Choroid plexus epithelial cell (primary cell): ENCODE measurements at regions not wholly inside any gene's neighbourhood (a gene's known extent, or its start where the extent isn't known, plus 50 kb on each side); places are given as distances from the start of the nearest gene placed in this dataset.

Experiments
- DNase-seq: peaks from one replicate; pipeline ENCODE4 v3.0.0-alpha.2; 2010; ENCODE audit warnings: low read depth
- H3K4me3 ChIP-seq: 2 replicates; pipeline ENCODE4 v1.5.1; 2011; ENCODE audit warnings: low read depth, mild to moderate bottlenecking, control low read depth, low read length, moderate library complexity
- TF ChIP-seq, protein P1 (sequence below): conservative IDR thresholded peaks from 2 replicates; pipeline ENCODE4 v1.5.1; 2011; ENCODE audit warnings: low read depth, mild to moderate bottlenecking, control low read depth, inconsistent platforms, low read length, moderate library complexity

DNA sequence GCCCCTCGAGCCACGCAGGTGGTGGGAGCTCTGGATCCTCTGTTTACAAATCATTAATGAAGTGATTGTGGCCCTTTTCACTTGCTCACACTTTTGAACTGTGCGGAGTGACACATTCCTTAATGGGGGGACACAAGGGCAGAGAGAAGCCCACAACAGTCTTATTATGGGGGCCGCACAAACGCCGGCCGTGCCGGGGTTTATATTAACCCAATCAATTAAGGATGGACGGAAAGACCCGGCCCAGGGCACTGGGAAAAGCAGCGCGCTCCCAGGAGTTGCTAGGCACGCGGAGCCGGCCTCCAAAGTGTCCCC lies 634.8 kb downstream of the IRX1 start:
- no peak for DNase-seq
- H3K4me3 ChIP-seq = no peak overlapping the region
- TF ChIP-seq, protein P1, sequence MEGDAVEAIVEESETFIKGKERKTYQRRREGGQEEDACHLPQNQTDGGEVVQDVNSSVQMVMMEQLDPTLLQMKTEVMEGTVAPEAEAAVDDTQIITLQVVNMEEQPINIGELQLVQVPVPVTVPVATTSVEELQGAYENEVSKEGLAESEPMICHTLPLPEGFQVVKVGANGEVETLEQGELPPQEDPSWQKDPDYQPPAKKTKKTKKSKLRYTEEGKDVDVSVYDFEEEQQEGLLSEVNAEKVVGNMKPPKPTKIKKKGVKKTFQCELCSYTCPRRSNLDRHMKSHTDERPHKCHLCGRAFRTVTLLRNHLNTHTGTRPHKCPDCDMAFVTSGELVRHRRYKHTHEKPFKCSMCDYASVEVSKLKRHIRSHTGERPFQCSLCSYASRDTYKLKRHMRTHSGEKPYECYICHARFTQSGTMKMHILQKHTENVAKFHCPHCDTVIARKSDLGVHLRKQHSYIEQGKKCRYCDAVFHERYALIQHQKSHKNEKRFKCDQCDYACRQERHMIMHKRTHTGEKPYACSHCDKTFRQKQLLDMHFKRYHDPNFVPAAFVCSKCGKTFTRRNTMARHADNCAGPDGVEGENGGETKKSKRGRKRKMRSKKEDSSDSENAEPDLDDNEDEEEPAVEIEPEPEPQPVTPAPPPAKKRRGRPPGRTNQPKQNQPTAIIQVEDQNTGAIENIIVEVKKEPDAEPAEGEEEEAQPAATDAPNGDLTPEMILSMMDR = no peak

DNA sequence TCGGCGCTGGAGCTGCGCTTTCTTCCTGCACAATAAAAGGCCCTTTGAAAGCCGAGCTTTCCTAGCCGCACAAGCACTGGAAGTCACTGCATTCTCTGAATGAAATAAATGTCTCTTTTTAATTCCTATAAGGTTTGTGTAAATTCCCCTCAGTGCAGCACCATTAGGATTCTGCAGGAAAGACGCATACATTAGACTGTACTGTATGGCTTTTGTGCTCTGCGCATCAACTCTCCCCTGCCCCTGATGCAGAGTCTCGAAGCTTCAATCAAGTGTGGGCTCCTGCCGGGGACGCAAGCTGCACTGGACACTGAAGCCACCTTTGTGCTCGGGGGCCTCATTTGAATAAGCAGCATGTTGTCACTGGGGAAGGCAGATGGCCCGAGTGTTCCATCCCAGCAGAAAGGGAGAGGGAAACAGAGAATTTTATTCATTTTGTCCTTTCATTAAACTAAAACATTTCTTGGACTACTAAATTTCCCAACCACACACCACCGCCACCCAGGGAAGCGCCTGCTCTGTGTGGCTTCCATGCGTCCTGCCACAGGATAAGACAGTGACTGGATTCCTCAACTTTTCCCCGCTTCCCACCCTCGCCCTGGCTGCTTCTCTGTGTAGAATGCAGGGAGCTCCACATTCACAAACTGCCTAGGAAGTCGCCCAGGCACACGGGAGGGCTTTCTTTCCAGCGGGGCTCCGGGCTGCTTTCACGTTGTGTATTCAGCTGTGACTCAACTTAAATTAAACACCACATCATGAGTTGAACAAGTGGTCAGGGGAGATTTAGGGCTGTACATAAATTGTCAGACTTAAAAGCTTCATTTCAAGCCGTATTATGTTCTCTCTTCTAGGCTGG lies 635.4 kb downstream of the IRX1 start:
- TF ChIP-seq, protein P1 = no peak
- DNase-seq = no peak
- no peak overlapping the region for H3K4me3 ChIP-seq

DNA sequence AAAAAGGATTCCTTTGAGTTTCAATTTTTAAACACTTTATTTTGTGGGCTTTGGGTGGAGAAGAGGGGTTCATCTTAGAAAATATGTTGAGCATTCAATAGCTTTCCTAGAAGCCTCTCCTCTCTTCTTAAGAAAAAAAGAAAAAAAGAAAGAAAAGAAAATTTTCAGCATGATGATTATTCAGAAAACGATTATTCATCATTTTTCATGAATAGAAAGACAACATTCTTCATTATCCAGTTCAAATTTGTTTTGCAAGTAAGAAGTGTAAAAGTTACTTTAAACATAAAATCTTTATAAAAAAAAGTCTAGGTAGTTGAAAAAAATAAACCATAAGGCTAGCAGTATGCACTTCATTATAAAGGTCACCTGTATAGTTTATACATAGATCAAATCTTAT lies 636.5 kb downstream of the IRX1 start:
- TF ChIP-seq, protein P1 = no peak
- no peak overlapping the region for H3K4me3 ChIP-seq
- no peak for DNase-seq

DNA sequence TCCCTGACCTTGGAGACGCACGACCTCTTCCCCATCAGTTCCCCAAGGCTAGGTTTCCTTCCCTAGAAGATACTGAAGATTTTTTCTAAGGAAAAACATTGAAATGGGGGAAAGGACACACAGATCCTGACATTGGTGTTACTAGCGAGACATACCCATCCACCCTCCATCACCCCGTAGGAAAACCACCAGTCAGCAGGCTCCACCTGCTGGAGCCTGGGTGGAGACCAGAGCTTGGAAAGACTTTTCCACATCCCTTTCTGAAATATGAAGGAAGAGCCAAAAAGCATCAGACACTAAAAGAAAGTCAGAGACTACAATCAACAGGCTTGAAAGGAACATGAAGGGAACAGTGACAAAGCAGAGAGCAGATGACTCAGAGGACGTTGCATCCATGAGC lies 638.0 kb downstream of the IRX1 start:
- H3K4me3 ChIP-seq = no peak overlapping the region
- no peak for DNase-seq
- TF ChIP-seq, protein P1 = no peak

DNA sequence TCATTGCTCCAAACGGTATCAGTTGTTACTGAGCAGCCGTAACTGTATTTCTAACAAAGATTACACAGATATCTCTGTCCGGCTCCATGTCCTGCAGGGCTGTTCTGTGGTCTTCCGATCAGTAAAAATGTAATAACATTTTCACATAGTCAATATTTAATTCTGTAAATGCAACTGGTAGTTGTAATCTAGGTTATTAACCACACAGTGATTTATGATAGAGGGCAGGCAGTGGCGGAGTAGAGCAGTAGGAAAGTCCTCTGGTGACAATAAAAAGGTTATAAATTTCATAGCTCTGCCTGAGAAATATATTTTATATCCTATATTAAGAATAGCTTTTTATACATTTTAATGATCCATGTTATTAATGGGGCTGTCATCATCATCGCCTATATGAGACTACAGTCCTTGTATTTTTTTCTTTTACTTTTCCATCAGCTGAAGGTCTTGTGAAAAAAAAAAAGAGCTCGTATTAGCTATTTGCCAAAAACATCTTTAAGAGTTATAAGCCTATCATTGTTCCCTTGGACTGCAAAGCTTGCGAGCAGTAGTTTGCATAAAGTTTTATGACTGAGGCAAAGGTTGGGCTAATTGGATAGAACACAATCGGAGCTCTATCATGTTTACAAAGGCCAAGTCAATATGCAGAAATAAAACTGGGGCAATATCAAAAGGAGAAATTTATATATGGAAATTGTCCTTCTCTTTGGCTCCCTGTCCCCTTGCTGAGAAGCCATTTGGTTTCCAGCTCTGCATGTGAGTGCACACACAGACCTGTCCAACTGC lies 648.0 kb downstream of the IRX1 start:
- TF ChIP-seq, protein P1 = no peak
- no peak overlapping the region for H3K4me3 ChIP-seq
- no peak for DNase-seq

DNA sequence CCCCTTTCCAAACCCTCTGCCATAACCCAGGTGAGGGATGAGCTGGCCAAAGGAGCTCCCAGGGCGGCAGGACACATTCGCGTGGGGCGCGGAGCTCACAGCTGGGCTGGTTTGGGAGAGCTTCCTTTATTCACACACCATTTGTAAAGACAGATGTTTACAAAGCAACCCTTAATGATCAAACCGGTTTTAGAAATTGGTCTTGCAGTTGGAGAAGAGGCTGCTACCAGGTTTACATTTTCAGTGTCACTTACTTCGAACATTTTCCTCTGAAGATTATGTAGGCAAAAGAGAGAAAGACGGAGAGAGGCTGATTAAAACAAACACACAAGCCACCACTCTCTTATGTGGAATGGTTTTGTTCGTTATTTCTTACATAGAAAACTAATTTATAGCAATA lies 648.7 kb downstream of the IRX1 start:
- H3K4me3 ChIP-seq = no peak overlapping the region
- DNase-seq = no peak
- TF ChIP-seq, protein P1 = no peak
